K562 (cell line): ENCODE measurements at regions not wholly inside any gene's neighbourhood (a gene's known extent, or its start where the extent isn't known, plus 50 kb on each side); places are given as distances from the start of the nearest gene placed in this dataset.

Experiments
- ARID1B ChIP-seq: fragments of 450-650 bp; IDR thresholded peaks from 2 replicates; pipeline ENCODE4 v1.6.1; 2016; ENCODE audit warnings: antibody characterized with exemption, mild to moderate bottlenecking, inconsistent platforms
- CREB3 ChIP-seq: fragments of 450-650 bp; conservative IDR thresholded peaks from 2 replicates; pipeline ENCODE4 v1.6.1; 2016; ENCODE audit warnings: missing genetic modification characterization, low read depth, mild to moderate bottlenecking, missing compliant biosample characterization, moderate library complexity
- CSDE1 ChIP-seq, 2 experiments: fragments of 450-650 bp; IDR thresholded peaks; 2 replicates each; pipeline ENCODE4 v1.6.1; 2016; ENCODE audit warnings: mild to moderate bottlenecking in 1 of 2
- E2F6 ChIP-seq, 2 experiments: IDR thresholded peaks; 2 replicates each; pipeline ENCODE4 v1.6.1; 2011; ENCODE audit warnings: borderline replicate concordance in 1 of 2, control low read depth in 1 of 2, low read depth in 1 of 2, low read length in 1 of 2, mild to moderate bottlenecking in 1 of 2, mixed read lengths in 1 of 2, moderate library complexity in 1 of 2; ENCODE audit not compliant: insufficient read depth in 1 of 2, insufficient read length in 1 of 2, poor library complexity in 1 of 2, severe bottlenecking in 1 of 2; ENCODE audit errors: extremely low read depth in 1 of 2
- GABPB1 ChIP-seq: sonication (generic); formaldehyde crosslinking; IDR thresholded peaks from 2 replicates; pipeline ENCODE4 v1.8.0; 2022; ENCODE audit warnings: mild to moderate bottlenecking, missing genetic modification reagents
- GTF3C2 ChIP-seq: IDR thresholded peaks from 3 replicates; pipeline ENCODE4 v1.6.1; 2011; ENCODE audit warnings: borderline replicate concordance, mild to moderate bottlenecking, moderate library complexity; ENCODE audit not compliant: insufficient read length; ENCODE audit errors: extremely low read depth
- HIVEP1 ChIP-seq: fragments of 250-450 bp; sonication (Bioruptor Pico); IDR thresholded peaks from 2 replicates; pipeline ENCODE4 v1.4.0; 2020; ENCODE audit warnings: mild to moderate bottlenecking
- HMGN3 ChIP-seq: IDR thresholded peaks from 2 replicates; pipeline ENCODE4 v1.6.1; 2011; ENCODE audit warnings: borderline replicate concordance, low read depth, mild to moderate bottlenecking, mixed read lengths, low read length; ENCODE audit not compliant: insufficient read length; ENCODE audit errors: extremely low read depth
- HNRNPL ChIP-seq: fragments of 200-400 bp; formaldehyde crosslinking; IDR thresholded peaks from 2 replicates; pipeline ENCODE4 v1.6.1; 2017; ENCODE audit warnings: low read depth, mild to moderate bottlenecking, low read length
- IFI16 ChIP-seq: fragments of 250-450 bp; sonication (Bioruptor Pico); IDR thresholded peaks from 2 replicates; pipeline ENCODE4 v2.1.2; 2022; ENCODE audit warnings: mild to moderate bottlenecking, inconsistent platforms
- MCM2 ChIP-seq: fragments of 450-650 bp; IDR thresholded peaks from 2 replicates; pipeline ENCODE4 v1.6.1; 2017; ENCODE audit warnings: low read depth, mild to moderate bottlenecking
- MECOM ChIP-seq: fragments of 250-450 bp; sonication (Bioruptor Pico); IDR thresholded peaks from 2 replicates; pipeline ENCODE4 v1.8.0; 2022; ENCODE audit warnings: inconsistent platforms
- MEF2D ChIP-seq: conservative IDR thresholded peaks from 2 replicates; pipeline ENCODE4 v1.6.1; 2016; ENCODE audit warnings: low read depth, missing genetic modification characterization, missing compliant biosample characterization
- NCOA1 ChIP-seq: fragments of 450-650 bp; IDR thresholded peaks from 2 replicates; pipeline ENCODE4 v1.6.1; 2016; ENCODE audit warnings: low read depth
- NCOA6 ChIP-seq: fragments of 450-650 bp; IDR thresholded peaks from 2 replicates; pipeline ENCODE4 v1.6.1; 2017; ENCODE audit warnings: mild to moderate bottlenecking
- NFE2L1 ChIP-seq: fragments of 450-650 bp; IDR thresholded peaks from 2 replicates; pipeline ENCODE4 v1.6.1; 2016; ENCODE audit warnings: missing genetic modification characterization, low read depth, mild to moderate bottlenecking, missing compliant biosample characterization, moderate library complexity, borderline replicate concordance
- SMAD1 ChIP-seq: fragments of 150-350 bp; IDR thresholded peaks from 2 replicates; pipeline ENCODE4 v1.6.1; 2014; ENCODE audit warnings: low read length, low read depth; ENCODE audit not compliant: partially characterized antibody
- SMARCE1 ChIP-seq: fragments of 450-650 bp; IDR thresholded peaks from 2 replicates; pipeline ENCODE4 v1.7.1; 2016; ENCODE audit warnings: mild to moderate bottlenecking
- ZFP91 ChIP-seq: sonication (generic); formaldehyde crosslinking; IDR thresholded peaks from 2 replicates; pipeline ENCODE4 v1.8.0; 2022; ENCODE audit warnings: mild to moderate bottlenecking, missing genetic modification reagents
- ZSCAN29 ChIP-seq: fragments of 450-650 bp; IDR thresholded peaks from 2 replicates; pipeline ENCODE4 v1.6.1; 2017
- ZSCAN32 ChIP-seq: fragments of 450-650 bp; formaldehyde crosslinking; IDR thresholded peaks from 2 replicates; pipeline ENCODE4 v1.4.0; 2020; ENCODE audit warnings: mild to moderate bottlenecking, moderate library complexity

- TF ChIP-seq CREB3 (tag) (no peak), ARID1B (no peak), SMAD1 (no peak), HIVEP1 (no peak), GABPB1 (CRISPR knock-in tag) (no peak), SMARCE1 (no peak), ZSCAN32 (CRISPR knock-in tag) (no peak), HNRNPL (no peak), MECOM (no peak), NCOA1 (no peak), E2F6 (IDR thresholded peaks at IDR 0.05; ENCODE audit: borderline replicate concordance in 1 of 2, extremely low read depth in 1 of 2, insufficient read depth in 1 of 2, insufficient read length in 1 of 2, low read depth in 1 of 2, low read length in 1 of 2, poor library complexity in 1 of 2, severe bottlenecking in 1 of 2) (peak in 1 of 2 experiments; percentile 42), NCOA6 (no peak), IFI16 (CRISPR knock-in tag) (no peak), ZFP91 (no peak), GTF3C2 (no peak), MCM2 (no peak), MEF2D (no peak), NFE2L1 (no peak), ZSCAN29 (no peak), CSDE1 (IDR thresholded peaks at IDR 0.05) (no peak), HMGN3 (no peak)
These were observed 104.8 kb downstream of the HLX start (continued) for GRCh38 chr1:220983877-220984635.
